Fibroblast of the aortic adventitia (primary cell): ENCODE measurements at regions not wholly inside any gene's neighbourhood (a gene's known extent, or its start where the extent isn't known, plus 50 kb on each side); places are given as distances from the start of the nearest gene placed in this dataset.
"Not testable (repeated sequence)": the region's sequence is repeated elsewhere in the genome, so short reads cannot be mapped to it uniquely, and the experiment has no call there.

Experiments used
- DNase-seq: peaks from one replicate; pipeline ENCODE4 v3.0.0-alpha.2; 2010; ENCODE audit warnings: low read depth
- H3K4me3 ChIP-seq: 2 replicates; pipeline ENCODE4 v1.5.1; 2011; ENCODE audit warnings: low read depth, mild to moderate bottlenecking, control low read depth, low read length, moderate library complexity
- TF ChIP-seq, protein P1 (sequence below): IDR thresholded peaks from 2 replicates; pipeline ENCODE4 v1.5.1; 2011; ENCODE audit warnings: mild to moderate bottlenecking, low read length, control low read depth, inconsistent platforms; ENCODE audit not compliant: insufficient read depth

DNA sequence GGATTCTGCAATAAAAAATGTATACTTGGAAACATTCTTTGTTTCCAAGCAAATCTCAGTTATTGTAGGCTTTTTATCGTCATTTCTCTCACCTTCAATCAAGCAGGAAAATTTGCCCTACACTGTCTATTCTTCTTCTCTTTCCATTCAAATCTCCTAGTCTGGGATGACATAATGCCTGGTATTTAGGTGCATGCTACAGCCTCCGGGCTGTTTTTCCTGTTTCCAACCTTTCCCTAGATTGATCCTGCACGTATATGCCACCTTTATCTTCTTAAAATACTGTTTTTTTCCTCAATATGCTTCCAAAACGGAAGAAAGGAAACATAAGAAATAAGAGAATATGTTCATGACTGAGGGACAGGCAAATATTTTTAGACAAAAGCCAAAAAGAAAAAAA is 249.1 kb upstream of the UBASH3B start:
- TF ChIP-seq, protein P1, sequence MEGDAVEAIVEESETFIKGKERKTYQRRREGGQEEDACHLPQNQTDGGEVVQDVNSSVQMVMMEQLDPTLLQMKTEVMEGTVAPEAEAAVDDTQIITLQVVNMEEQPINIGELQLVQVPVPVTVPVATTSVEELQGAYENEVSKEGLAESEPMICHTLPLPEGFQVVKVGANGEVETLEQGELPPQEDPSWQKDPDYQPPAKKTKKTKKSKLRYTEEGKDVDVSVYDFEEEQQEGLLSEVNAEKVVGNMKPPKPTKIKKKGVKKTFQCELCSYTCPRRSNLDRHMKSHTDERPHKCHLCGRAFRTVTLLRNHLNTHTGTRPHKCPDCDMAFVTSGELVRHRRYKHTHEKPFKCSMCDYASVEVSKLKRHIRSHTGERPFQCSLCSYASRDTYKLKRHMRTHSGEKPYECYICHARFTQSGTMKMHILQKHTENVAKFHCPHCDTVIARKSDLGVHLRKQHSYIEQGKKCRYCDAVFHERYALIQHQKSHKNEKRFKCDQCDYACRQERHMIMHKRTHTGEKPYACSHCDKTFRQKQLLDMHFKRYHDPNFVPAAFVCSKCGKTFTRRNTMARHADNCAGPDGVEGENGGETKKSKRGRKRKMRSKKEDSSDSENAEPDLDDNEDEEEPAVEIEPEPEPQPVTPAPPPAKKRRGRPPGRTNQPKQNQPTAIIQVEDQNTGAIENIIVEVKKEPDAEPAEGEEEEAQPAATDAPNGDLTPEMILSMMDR, result no peak
- no peak for DNase-seq
- no peak overlapping the region for H3K4me3 ChIP-seq

DNA sequence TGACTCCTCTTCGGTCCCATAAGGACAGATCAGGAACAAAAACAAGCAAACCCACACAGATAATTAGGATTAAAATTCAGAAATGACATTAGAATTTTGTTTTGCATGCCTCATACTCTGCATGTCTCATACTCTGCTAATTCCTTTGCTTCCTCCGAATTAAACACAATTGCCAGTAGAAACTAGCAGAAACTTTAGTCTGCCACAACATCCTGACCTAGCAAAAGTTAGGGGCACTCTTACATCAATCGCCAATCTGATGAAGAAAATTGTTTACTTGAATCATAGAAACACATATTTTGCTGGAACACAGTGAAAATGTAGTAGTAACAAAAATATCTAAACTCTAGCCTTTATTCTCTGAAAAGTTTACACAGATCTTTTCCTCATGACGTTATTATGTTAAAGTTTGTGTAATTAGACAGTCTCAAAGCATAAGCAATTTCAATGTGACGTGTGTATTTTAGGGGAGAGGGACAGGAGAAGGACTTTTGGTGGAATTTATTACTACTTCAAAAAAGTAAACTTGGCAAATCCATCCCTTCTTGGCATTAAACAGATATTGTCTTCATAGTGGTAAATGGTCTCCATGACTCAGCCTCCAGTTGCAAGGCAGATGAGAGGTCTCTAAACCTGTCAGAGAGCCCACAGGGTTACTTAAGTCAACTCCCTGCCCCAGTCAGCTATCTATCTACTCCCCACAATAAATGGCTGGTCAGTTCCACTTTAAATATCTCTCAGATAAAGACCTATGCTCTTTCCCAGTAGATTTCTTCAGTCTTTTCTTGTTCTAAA is 249.8 kb upstream of the UBASH3B start:
- TF ChIP-seq, protein P1, result no peak
- DNase-seq, result peak; percentile 55

DNA sequence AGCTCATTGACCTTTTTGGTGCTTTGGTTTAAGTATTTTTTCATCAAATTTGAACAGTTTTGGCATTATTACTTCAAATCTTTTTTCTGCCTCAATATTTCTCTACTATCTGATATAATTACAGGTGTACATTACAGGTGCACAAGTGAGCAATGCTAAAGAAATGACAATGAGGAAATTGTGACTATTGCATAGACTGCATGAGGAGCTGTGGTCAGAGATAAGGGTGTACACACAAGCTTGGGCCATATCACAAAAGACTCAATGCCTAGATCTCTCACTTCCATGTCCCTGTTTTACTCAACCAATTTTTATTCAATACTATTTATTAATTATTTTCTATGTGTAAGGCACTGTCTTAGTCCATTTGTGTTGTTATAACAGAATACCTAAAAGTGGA is 251.0 kb upstream of the UBASH3B start:
- no peak overlapping the region for H3K4me3 ChIP-seq
- DNase-seq, result no peak
- TF ChIP-seq, protein P1, result no peak

More for the DNA sequence above, 249.8 kb upstream of the UBASH3B start:
- no peak overlapping the region for H3K4me3 ChIP-seq

DNA sequence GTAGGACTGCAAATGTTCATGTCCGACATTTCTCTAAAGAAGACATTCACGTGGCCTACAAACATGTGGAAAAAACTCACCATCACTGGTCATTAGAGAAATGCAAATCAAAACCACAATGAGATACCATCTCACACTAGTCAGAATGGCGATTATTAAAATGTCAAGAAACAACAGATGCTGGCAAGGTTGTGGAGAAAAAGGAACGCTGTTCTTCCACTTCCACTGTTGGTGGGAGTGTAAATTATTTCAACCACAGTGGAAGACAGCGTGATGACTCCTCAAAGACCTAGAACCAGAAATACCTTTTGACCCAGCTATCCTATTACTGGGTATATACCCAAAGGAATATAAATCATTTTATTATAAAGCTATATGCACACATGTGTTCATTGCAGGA is 253.9 kb upstream of the UBASH3B start:
- not testable (repeated sequence) for H3K4me3 ChIP-seq, DNase-seq

DNA sequence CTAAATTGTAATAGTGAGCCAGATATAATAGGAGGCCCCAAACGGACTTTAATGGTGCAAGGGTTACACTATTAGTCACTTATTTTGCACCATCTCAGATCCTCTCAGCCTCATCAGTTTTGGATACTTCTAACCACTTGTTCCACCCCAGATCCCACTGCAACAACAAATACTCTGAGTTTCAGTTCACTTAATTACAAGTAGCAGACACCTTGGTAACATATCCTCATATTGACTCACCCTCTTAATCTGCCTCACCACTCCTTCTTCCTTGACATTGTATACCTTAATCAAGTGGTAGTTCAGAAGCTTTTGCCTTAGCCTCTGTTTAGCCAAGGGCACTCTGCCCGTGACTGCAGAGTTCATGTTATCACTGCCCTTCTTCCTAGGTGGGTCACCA is 256.1 kb upstream of the UBASH3B start:
- TF ChIP-seq, protein P1, result no peak
- no peak overlapping the region for H3K4me3 ChIP-seq
- no peak for DNase-seq

DNA sequence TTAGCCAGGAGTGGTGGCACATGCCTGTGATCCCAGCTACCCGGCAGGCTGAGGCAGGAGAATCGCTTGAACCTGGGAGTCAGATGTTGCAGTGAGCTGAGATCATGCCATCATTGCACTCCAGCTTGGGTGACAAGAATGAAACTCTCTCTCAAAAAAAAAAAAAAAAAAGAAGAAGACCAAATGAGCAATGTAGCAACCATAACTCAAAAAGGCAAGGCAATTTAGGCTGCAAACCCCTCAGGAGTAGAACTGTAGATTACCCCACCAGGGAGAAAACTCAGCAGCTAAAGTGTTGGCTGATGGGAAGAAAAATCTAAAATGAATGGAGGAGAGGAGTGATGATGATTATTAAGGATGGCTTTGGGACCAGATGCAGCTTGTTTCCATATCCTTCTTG is 256.7 kb upstream of the UBASH3B start:
- no peak overlapping the region for H3K4me3 ChIP-seq
- DNase-seq, result no peak
- TF ChIP-seq, protein P1, result no peak

DNA sequence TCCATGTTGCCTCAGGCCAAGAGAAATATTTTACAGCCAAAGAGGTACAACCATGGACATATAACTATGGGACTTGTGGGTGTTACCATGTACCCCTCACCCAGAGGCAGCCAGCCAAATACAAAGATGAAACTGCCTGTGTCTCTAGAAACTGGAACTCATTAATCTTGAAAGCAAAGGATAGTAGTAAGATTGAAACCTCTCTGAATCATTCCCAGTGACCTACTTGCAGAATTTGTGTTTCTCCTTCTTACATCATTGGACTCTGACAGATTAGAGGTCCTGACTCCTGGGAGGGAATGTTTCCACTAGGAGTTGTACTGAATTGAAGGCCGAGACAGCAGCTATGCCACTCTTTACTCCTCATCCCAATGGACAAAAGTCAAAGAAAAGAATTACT is 257.4 kb upstream of the UBASH3B start:
- TF ChIP-seq, protein P1, result no peak
- no peak overlapping the region for H3K4me3 ChIP-seq
- peak; percentile 64 for DNase-seq
